ENCODE measurements at regions not wholly inside any gene's neighbourhood (a gene's known extent, or its start where the extent isn't known, plus 50 kb on each side); places are given as distances from the start of the nearest gene placed in this dataset.

GRCh38 chr9:126017758-126018157, 270.6 kb downstream of the PBX3 start:
- Histone ChIP-seq H3K9me3 (ENCODE audit: low read depth, low read length) (no peaks in the 10 kb centered on the region), H3K4me3 (ENCODE audit: low read length) (no peak overlapping the region), H3K27me3 (ENCODE audit: insufficient read depth, low read length) (no peaks in the 10 kb centered on the region), H3K4me1 (ENCODE audit: insufficient read depth, low read length) (no peaks in the 10 kb centered on the region)

GRCh38 chr9:126020836-126021235, 273.7 kb downstream of the PBX3 start:
- Histone ChIP-seq H3K4me1 (ENCODE audit: insufficient read depth, low read length) (no peaks in the 10 kb centered on the region), H3K9me3 (ENCODE audit: low read depth, low read length) (no peaks in the 10 kb centered on the region), H3K4me3 (ENCODE audit: low read length) (no peak overlapping the region), H3K27me3 (ENCODE audit: insufficient read depth, low read length) (no peaks in the 10 kb centered on the region)

DNA sequence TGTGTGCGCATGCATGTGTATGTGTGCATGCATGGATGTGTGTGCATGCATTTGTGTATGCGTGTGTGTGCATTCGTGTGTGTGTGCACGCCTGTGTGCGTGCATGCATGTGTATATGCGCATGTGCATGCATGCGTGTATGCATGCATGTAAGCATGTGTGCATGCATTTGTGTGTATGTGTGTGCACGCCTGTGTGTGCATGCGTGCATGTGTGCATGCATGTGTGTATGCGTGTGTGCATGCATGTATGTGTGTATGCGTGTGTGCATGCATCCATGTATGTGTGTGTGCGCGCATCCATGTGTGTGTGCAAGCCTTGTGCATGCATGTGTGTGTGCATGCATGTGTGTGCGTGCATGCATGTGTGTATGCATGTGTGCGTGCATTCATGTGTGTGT, 276.8 kb downstream of the PBX3 start:
- H3K4me3 ChIP-seq (ENCODE audit: low read length) = no peak overlapping the region
- no peaks in the 10 kb centered on the region for H3K9me3 ChIP-seq (ENCODE audit: low read depth, low read length)
- no peaks in the 10 kb centered on the region for H3K27me3 ChIP-seq (ENCODE audit: insufficient read depth, low read length)
- no peaks in the 10 kb centered on the region for H3K4me1 ChIP-seq (ENCODE audit: insufficient read depth, low read length)

GRCh38 chr9:126024581-126025230, 277.5 kb downstream of the PBX3 start:
- Histone ChIP-seq H3K4me1 (ENCODE audit: insufficient read depth, low read length) (no peaks in the 10 kb centered on the region), H3K4me3 (ENCODE audit: low read length) (no peak overlapping the region), H3K27me3 (ENCODE audit: insufficient read depth, low read length) (no peaks in the 10 kb centered on the region), H3K9me3 (ENCODE audit: low read depth, low read length) (no peaks in the 10 kb centered on the region)

DNA sequence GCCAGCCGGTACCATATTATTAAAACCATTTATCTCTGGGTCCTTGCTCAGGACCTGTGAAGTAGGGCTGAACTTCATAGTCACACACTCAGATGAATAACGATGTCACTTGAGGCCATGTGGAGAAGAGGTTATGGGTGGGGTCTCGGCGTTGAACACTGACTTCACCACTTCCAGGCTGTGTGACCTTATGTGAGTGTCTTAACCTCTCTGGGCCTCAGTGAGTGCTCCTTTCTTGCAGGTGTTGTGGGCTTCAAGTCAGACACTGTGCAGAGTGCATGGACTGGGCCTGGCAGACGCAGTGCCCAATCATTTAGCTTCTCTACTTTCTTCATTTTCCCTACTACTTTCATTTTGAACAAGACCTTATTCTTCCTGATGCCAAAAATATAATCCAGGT, 278.8 kb downstream of the PBX3 start:
- Histone ChIP-seq H3K4me1 (ENCODE audit: insufficient read depth, low read length) (no peaks in the 10 kb centered on the region), H3K4me3 (ENCODE audit: low read length) (no peak overlapping the region), H3K9me3 (ENCODE audit: low read depth, low read length) (no peaks in the 10 kb centered on the region), H3K27me3 (ENCODE audit: insufficient read depth, low read length) (no peaks in the 10 kb centered on the region)

DNA sequence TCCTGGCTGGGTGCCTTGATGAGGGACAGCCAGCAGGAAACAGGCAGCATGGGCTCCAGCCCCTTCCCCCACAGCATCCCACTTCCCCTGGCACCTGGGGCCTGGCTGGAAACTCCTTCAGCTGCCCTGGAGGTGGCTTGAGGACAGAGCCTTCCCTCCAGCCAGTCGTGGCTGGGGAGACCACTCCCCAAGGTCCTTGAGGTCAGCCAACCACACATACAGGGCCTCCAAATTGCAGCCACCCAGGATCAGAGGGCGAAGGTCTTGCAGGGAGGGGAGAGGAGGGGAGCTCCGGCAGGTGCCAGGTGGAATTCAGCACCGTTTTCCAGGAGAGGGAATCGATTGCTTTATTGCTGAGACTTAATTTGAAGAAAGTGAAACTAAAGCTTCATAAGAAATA, 280.4 kb downstream of the PBX3 start:
- no peaks in the 10 kb centered on the region for H3K4me1 ChIP-seq (ENCODE audit: insufficient read depth, low read length)
- no peaks in the 10 kb centered on the region for H3K9me3 ChIP-seq (ENCODE audit: low read depth, low read length)
- H3K27me3 ChIP-seq (ENCODE audit: insufficient read depth, low read length) = no peaks in the 10 kb centered on the region
- H3K4me3 ChIP-seq (ENCODE audit: low read length) = no peak overlapping the region

GRCh38 chr9:126028746-126029145, 281.6 kb downstream of the PBX3 start:
- Histone ChIP-seq H3K27me3 (ENCODE audit: insufficient read depth, low read length) (no peaks in the 10 kb centered on the region), H3K4me1 (ENCODE audit: insufficient read depth, low read length) (no peaks in the 10 kb centered on the region), H3K9me3 (ENCODE audit: low read depth, low read length) (no peaks in the 10 kb centered on the region), H3K4me3 (ENCODE audit: low read length) (no peak overlapping the region)

DNA sequence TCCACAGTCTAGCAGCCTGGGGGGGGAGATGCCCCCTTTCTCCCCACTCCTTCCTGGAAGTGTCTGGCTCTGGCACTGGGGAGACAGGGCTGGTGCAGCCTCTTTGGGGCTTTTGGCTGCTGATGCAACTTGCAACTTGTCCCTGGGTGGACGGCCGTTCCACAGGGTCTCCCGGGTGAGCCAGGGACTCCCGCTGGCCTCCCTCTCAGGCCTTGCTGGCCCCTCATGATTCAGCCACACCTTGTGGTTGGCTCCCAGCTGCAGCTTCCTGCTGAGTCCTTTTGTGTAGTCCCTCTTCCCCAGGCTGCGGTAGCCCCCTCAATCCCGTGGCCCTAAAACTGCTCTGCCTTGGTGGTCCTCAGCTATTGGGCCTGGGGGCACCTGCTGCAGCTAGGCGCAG, 283.5 kb downstream of the PBX3 start:
- Histone ChIP-seq H3K4me1 (ENCODE audit: insufficient read depth, low read length) (no peaks in the 10 kb centered on the region), H3K27me3 (ENCODE audit: insufficient read depth, low read length) (no peaks in the 10 kb centered on the region), H3K4me3 (ENCODE audit: low read length) (no peak overlapping the region), H3K9me3 (ENCODE audit: low read depth, low read length) (no peaks in the 10 kb centered on the region)

GRCh38 chr9:126031116-126031515, 283.9 kb downstream of the PBX3 start:
- H3K4me3 ChIP-seq (ENCODE audit: low read length) = no peak overlapping the region
- no peaks in the 10 kb centered on the region for H3K9me3 ChIP-seq (ENCODE audit: low read depth, low read length)
- no peaks in the 10 kb centered on the region for H3K27me3 ChIP-seq (ENCODE audit: insufficient read depth, low read length)
- no peaks in the 10 kb centered on the region for H3K4me1 ChIP-seq (ENCODE audit: insufficient read depth, low read length)

GRCh38 chr9:126032135-126032534, 285.0 kb downstream of the PBX3 start:
- no peaks in the 10 kb centered on the region for H3K4me1 ChIP-seq (ENCODE audit: insufficient read depth, low read length)
- no peak overlapping the region for H3K4me3 ChIP-seq (ENCODE audit: low read length)
- no peaks in the 10 kb centered on the region for H3K27me3 ChIP-seq (ENCODE audit: insufficient read depth, low read length)
- H3K9me3 ChIP-seq (ENCODE audit: low read depth, low read length) = no peaks in the 10 kb centered on the region

GRCh38 chr9:126033318-126033717, 286.1 kb downstream of the PBX3 start:
- Histone ChIP-seq H3K9me3 (ENCODE audit: low read depth, low read length) (no peaks in the 10 kb centered on the region), H3K4me1 (ENCODE audit: insufficient read depth, low read length) (no peaks in the 10 kb centered on the region), H3K4me3 (ENCODE audit: low read length) (no peak overlapping the region), H3K27me3 (ENCODE audit: insufficient read depth, low read length) (no peaks in the 10 kb centered on the region)

- H3K4me1 ChIP-seq (ENCODE audit: insufficient read depth, low read length) = no peaks in the 10 kb centered on the region
- no peak overlapping the region for H3K4me3 ChIP-seq (ENCODE audit: low read length)
- no peaks in the 10 kb centered on the region for H3K27me3 ChIP-seq (ENCODE audit: insufficient read depth, low read length)
- H3K9me3 ChIP-seq (ENCODE audit: low read depth, low read length) = no peaks in the 10 kb centered on the region
These were observed 286.8 kb downstream of the PBX3 start for GRCh38 chr9:126033956-126034355.

GRCh38 chr9:126036881-126037291, 289.7 kb downstream of the PBX3 start:
- Histone ChIP-seq H3K27me3 (ENCODE audit: insufficient read depth, low read length) (no peaks in the 10 kb centered on the region), H3K4me3 (ENCODE audit: low read length) (no peak overlapping the region), H3K4me1 (ENCODE audit: insufficient read depth, low read length) (no peaks in the 10 kb centered on the region), H3K9me3 (ENCODE audit: low read depth, low read length) (no peaks in the 10 kb centered on the region)

DNA sequence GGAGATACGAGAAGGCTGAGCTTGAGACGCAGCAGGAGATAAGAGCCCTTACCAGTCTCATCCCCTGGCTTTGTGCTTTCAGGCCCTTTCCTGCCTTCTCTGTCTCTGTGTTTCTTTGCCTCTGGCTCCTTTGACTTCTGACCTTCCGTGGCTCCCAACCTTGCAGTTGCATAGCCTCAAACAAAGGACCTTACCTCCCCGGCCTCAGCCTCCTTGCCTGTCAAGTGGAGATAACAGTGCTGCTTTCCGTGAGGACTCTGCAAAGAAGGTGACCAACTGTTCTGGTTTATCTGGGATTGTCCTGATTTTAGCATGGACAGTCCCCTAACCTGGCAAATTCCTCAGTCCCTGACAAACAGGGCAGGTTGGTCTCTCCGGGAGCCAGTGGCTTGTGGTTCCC, 287.8 kb upstream of the MVB12B start:
- H3K9me3 ChIP-seq (ENCODE audit: low read depth, low read length) = no peaks in the 10 kb centered on the region
- no peaks in the 10 kb centered on the region for H3K27me3 ChIP-seq (ENCODE audit: insufficient read depth, low read length)
- no peak overlapping the region for H3K4me3 ChIP-seq (ENCODE audit: low read length)
- H3K4me1 ChIP-seq (ENCODE audit: insufficient read depth, low read length) = no peaks in the 10 kb centered on the region

DNA sequence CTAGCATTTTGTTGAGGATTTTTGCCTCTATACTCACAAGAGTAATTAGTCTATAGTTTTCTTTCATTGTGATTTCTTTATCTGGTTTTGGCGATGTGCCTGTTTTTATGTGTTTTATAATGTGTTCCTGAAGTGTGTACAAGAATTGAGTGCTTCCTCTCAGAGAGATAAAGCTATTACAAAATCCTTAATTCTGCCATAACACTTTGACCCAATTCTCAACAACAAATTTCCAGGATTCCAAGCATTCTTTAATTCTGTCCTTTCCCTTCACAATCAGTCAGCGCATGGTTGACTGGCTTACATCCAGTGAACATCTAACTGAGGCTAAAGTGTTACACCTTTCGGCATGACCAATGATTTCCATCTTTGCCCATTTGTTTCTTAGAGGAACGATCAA, 282.9 kb upstream of the MVB12B start:
- no peaks in the 10 kb centered on the region for H3K4me1 ChIP-seq (ENCODE audit: insufficient read depth, low read length)

DNA sequence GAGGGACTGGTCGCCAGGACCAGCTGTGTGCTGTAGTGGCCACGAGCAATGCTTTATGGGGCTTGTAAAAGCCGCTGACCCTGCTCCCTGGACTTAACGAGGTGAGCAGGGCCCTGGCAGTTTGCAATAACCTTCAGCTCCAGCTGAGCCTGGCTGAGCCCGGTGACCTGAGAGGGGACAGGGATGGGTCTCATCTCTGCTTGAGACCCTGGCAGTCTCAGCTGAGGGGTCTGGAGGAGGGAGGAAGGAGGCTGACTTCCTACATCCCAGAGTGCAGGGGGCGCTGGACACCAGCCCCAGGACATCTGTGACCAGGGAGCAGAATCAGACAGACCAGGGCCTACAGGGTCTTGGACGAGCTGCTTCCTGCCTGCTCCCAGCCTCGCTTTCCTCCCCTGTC, 277.5 kb upstream of the MVB12B start:
- no peaks in the 10 kb centered on the region for H3K27me3 ChIP-seq (ENCODE audit: insufficient read depth, low read length)
- H3K9me3 ChIP-seq (ENCODE audit: low read depth, low read length) = no peaks in the 10 kb centered on the region
- no peak overlapping the region for H3K4me3 ChIP-seq (ENCODE audit: low read length)
- H3K4me1 ChIP-seq (ENCODE audit: insufficient read depth, low read length) = no peaks in the 10 kb centered on the region

More for the DNA sequence above, 282.9 kb upstream of the MVB12B start:
- Histone ChIP-seq H3K27me3 (ENCODE audit: insufficient read depth, low read length) (no peaks in the 10 kb centered on the region), H3K9me3 (ENCODE audit: low read depth, low read length) (no peaks in the 10 kb centered on the region), H3K4me3 (ENCODE audit: low read length) (no peak overlapping the region)
